ENCODE measurements at regions not wholly inside any gene's neighbourhood (a gene's known extent, or its start where the extent isn't known, plus 50 kb on each side); places are given as distances from the start of the nearest gene placed in this dataset.

- no peak for TF ChIP-seq JUNB (IDR thresholded peaks at IDR 0.05; ENCODE audit: unreplicated experiment)
- no peak for TF ChIP-seq REST (IDR thresholded peaks at IDR 0.05; ENCODE audit: unreplicated experiment)
- TF ChIP-seq POLR2AphosphoS5 (IDR thresholded peaks at IDR 0.05; ENCODE audit: low read depth), result no peak
- TF ChIP-seq EZH2 (IDR thresholded peaks at IDR 0.05; ENCODE audit: low read depth, unreplicated experiment), result no peak
- no peak for TF ChIP-seq CTCF (conservative IDR thresholded peaks at IDR 0.05; ENCODE audit: low read depth in 2 of 2)
These were observed 381.1 kb upstream of the ST6GAL2 start for GRCh38 chr2:107267086-107267485.
